K562 (cell line): ENCODE measurements at regions not wholly inside any gene's neighbourhood (a gene's known extent, or its start where the extent isn't known, plus 50 kb on each side); places are given as distances from the start of the nearest gene placed in this dataset.

Experiments used
- ATAC-seq: fragments of 200-7000 bp; cut with Tn5 transposase; 3 replicates; pipeline ENCODE4 v1.9.1; 2020; ENCODE audit warnings: moderate library complexity
- BruUV-seq: library from RNA; stranded (reverse); fragments of 400-500 nt; replicated peaks from 2 replicates; lab custom pipeline; 2021; lab: Mats Ljungman, UMichigan
- CTCF ChIA-PET: fragments of 300-600 bp; formaldehyde crosslinking; extraction: SDS; loops from one replicate; lab custom pipeline; 2021; ENCODE audit warnings: low intra/inter-chr PET ratio; lab: Yijun Ruan, JAX
- POLR2A ChIA-PET: fragments of 300-600, 350-650 bp; sonication (Branson Sonifier 250); formaldehyde crosslinking; extraction: SDS; loops from one replicate; lab custom pipeline; 2021; ENCODE audit warnings: antibody characterized with exemption, inconsistent platforms; lab: Yijun Ruan, JAX
- DNase-seq, 4 experiments: peaks; one replicate each; pipeline versions ENCODE4 v3.0.0 to v3.0.0-alpha.2; 2011 to 2018; ENCODE audit warnings: low spot score in 3 of 4, mixed read lengths in 3 of 4; ENCODE audit errors: extremely low read depth in 1 of 4
- FAIRE-seq: peaks from 2 replicates; lab custom pipeline; 2011; peaks lifted over from hg19 to GRCh38; lab: Jason Lieb, UNC
- H2AFZ ChIP-seq: 2 replicates; pipeline ENCODE4 v1.6.0; 2011; ENCODE audit warnings: low read depth, low read length, control low read depth, inconsistent platforms
- H3K27ac ChIP-seq: fragments of 200-600 bp; 3 replicates; pipeline ENCODE4 v1.8.0; 2011; ENCODE audit warnings: low read depth, mild to moderate bottlenecking, control low read depth, inconsistent platforms, low read length, moderate library complexity, mixed read lengths; ENCODE audit errors: extremely low read depth
- H3K27me3 ChIP-seq, 2 experiments: fragments of 300-600 bp in 1 of 2; 2 replicates in 1 of 2; 3 replicates in 1 of 2; pipeline versions ENCODE4 v1.6.0 to v1.8.0; 2011; ENCODE audit warnings: inconsistent platforms in 2 of 2, low read length in 2 of 2, mild to moderate bottlenecking in 1 of 2, mixed read lengths in 1 of 2, moderate library complexity in 1 of 2; ENCODE audit not compliant: control insufficient read depth in 2 of 2, insufficient read depth in 2 of 2
- H3K36me3 ChIP-seq: fragments of 300-600 bp; 3 replicates; pipeline ENCODE4 v1.8.0; 2011; ENCODE audit warnings: mild to moderate bottlenecking, low read length, inconsistent platforms; ENCODE audit not compliant: control insufficient read depth, insufficient read depth
- H3K4me1 ChIP-seq, 2 experiments: fragments of 200-600 bp in 1 of 2; replicated peaks in 1 of 2; 2 replicates in 1 of 2; 3 replicates in 1 of 2; pipeline versions ENCODE4 v1.5.1 to v1.8.0; 2011; ENCODE audit warnings: inconsistent platforms in 2 of 2, low read length in 2 of 2, mild to moderate bottlenecking in 1 of 2, mixed read lengths in 1 of 2, moderate library complexity in 1 of 2; ENCODE audit not compliant: control insufficient read depth in 2 of 2, insufficient read depth in 2 of 2
- H3K4me2 ChIP-seq: 2 replicates; pipeline ENCODE4 v1.6.1; 2011; ENCODE audit warnings: low read length, control low read depth, inconsistent platforms, mixed read lengths; ENCODE audit not compliant: insufficient read depth
- H3K4me3 ChIP-seq: fragments of 200-600 bp; sonication (generic), shearing (Covaris generic); 2 replicates; pipeline ENCODE4 v1.5.1; 2016; ENCODE audit warnings: control low read depth, inconsistent platforms
- H3K79me2 ChIP-seq: fragments of 200-600 bp; 3 replicates; pipeline ENCODE4 v1.8.0; 2011; ENCODE audit warnings: low read length, inconsistent platforms; ENCODE audit not compliant: control insufficient read depth, insufficient read depth
- H3K9ac ChIP-seq, 2 experiments: 2 replicates each; pipeline versions ENCODE4 v1.6.0 to v1.6.1; 2011; ENCODE audit warnings: low read depth in 2 of 2, low read length in 2 of 2, control low read depth in 1 of 2, inconsistent platforms in 1 of 2, mild to moderate bottlenecking in 1 of 2, mixed read lengths in 1 of 2; ENCODE audit not compliant: insufficient read depth in 1 of 2
- H3K9me1 ChIP-seq: one replicate; pipeline ENCODE4 v1.6.0; 2011; ENCODE audit warnings: inconsistent platforms, mild to moderate bottlenecking, low read length, moderate library complexity; ENCODE audit not compliant: control insufficient read depth, insufficient read depth
- H3K9me3 ChIP-seq: replicated peaks from 2 replicates; pipeline ENCODE4 v1.5.1; 2011; ENCODE audit warnings: low read depth, low read length, inconsistent platforms; ENCODE audit not compliant: control insufficient read depth, insufficient read depth
- H4K20me1 ChIP-seq: replicated peaks from 2 replicates; pipeline ENCODE4 v1.6.1; 2011; ENCODE audit warnings: low read length, inconsistent platforms, mixed read lengths; ENCODE audit not compliant: control insufficient read depth, insufficient read depth
- CBX8 ChIP-seq: fragments of 200-600 bp; sonication (generic); IDR thresholded peaks from 2 replicates; pipeline ENCODE4 v1.6.1; 2012; ENCODE audit warnings: borderline replicate concordance, mixed run types, low read depth, mild to moderate bottlenecking, moderate library complexity, mixed read lengths, low read length, control low read depth, inconsistent platforms; ENCODE audit not compliant: poor library complexity, severe bottlenecking; ENCODE audit errors: extremely low read depth
- SIN3A ChIP-seq, 2 experiments: fragments of 150-350 bp in 1 of 2; IDR thresholded peaks; 2 replicates each; pipeline ENCODE4 v1.6.1; 2011 to 2016; ENCODE audit warnings: borderline replicate concordance in 2 of 2, low read depth in 2 of 2, low read length in 2 of 2, mild to moderate bottlenecking in 2 of 2, moderate library complexity in 2 of 2; ENCODE audit not compliant: control insufficient read depth in 1 of 2
- ZNF354B ChIP-seq: fragments of 250-450 bp; sonication (Bioruptor Pico); IDR thresholded peaks from 2 replicates; pipeline ENCODE4 v1.4.0; 2020
- ZNF589 ChIP-seq: fragments of 200-800 bp; sonication (Bioruptor generic); IDR thresholded peaks from 2 replicates; pipeline ENCODE4 v1.6.1; 2016; ENCODE audit warnings: low read depth, missing genetic modification characterization, missing compliant biosample characterization
- WGBS: fragments of 100-300 bp; shearing (Covaris generic); methylation state at CpG from one replicate; pipeline ENCODE4 v1.1.6; 2016; ENCODE audit warnings: low coverage, mixed read lengths; ENCODE audit not compliant: insufficient coverage; ENCODE audit errors: missing lambda C conversion rate; 5-methylcytosine and 5-hydroxymethylcytosine counted together
- in situ Hi-C: fragments of 300-500 bp; cut with MboI; formaldehyde crosslinking; loops from 4 replicates; pipeline ENCODE4 v1.15.0; 2018; ENCODE audit warnings: inconsistent platforms, mixed read lengths
- intact Hi-C: fragments of 100-400 bp; cut with micrococcal nuclease; formaldehyde crosslinking; loops from 2 replicates; pipeline ENCODE4 v1.14.2; 2022

- no peaks in the 10 kb centered on the region for H3K79me2 ChIP-seq
- H4K20me1 ChIP-seq, result no peaks in the 10 kb centered on the region
- H3K27me3 ChIP-seq, result no peaks in the 10 kb centered on the region
- WGBS, result 0% methylated on average over 1 of the region's 1 CpG
- CTCF ChIA-PET, result no interaction called here
- in situ Hi-C loops, result no loop called here
- no peak overlapping the region for H3K4me3 ChIP-seq
- no peak overlapping the region for H2AFZ ChIP-seq
- no TSS peak for BruUV-seq
- H3K9ac ChIP-seq, result no peak overlapping the region
- no peak for ATAC-seq
- H3K36me3 ChIP-seq, result no peaks in the 10 kb centered on the region
- no peak for DNase-seq
- H3K9me3 ChIP-seq, result no peaks in the 10 kb centered on the region
- no peak for TF ChIP-seq SIN3A (IDR thresholded peaks at IDR 0.05; ENCODE audit: borderline replicate concordance in 2 of 2, control insufficient read depth in 1 of 2, low read depth in 2 of 2, low read length in 2 of 2)
- no peak for TF ChIP-seq CBX8
- no peak for TF ChIP-seq ZNF589
- TF ChIP-seq, all 486 proteins: peak for 0
- intact Hi-C loops, result no loop called here
- Histone ChIP-seq H3K4me2 (no peak overlapping the region), H3K9me1 (no peaks in the 10 kb centered on the region), H3K27ac (no peak overlapping the region), H3K4me1 (no peaks in the 10 kb centered on the region)
- POLR2A ChIA-PET, result no interaction called here
- FAIRE-seq, result no peak
Measured at GRCh38 chr21:23398726-23399125, 2208.6 kb downstream of the MRPL39 start.

GRCh38 chr21:23394458-23394857 lies 2212.8 kb downstream of the MRPL39 start:
- no peaks in the 10 kb centered on the region for H3K9me1 ChIP-seq
- TF ChIP-seq ZNF354B (CRISPR knock-in tag), result no peak
- H3K79me2 ChIP-seq, result no peaks in the 10 kb centered on the region
- no peak overlapping the region for H3K27ac ChIP-seq
- no peaks in the 10 kb centered on the region for H3K4me1 ChIP-seq
- ATAC-seq, result no peak
- intact Hi-C loops, result no loop called here
- CTCF ChIA-PET, result no interaction called here
- H3K4me2 ChIP-seq, result no peak overlapping the region
- no peaks in the 10 kb centered on the region for H3K27me3 ChIP-seq
- no peak overlapping the region for H3K4me3 ChIP-seq
- POLR2A ChIA-PET, result no interaction called here
- DNase-seq, result no peak
- H4K20me1 ChIP-seq, result no peaks in the 10 kb centered on the region
- H3K36me3 ChIP-seq, result no peaks in the 10 kb centered on the region
- BruUV-seq, result no TSS peak
- no peak overlapping the region for H3K9ac ChIP-seq
- FAIRE-seq, result no peak
- H2AFZ ChIP-seq, result no peak overlapping the region
- in situ Hi-C loops, result no loop called here
- no peaks in the 10 kb centered on the region for H3K9me3 ChIP-seq
- 6% methylated on average over 2 of the region's 2 CpGs for WGBS
